Vagina (tissue), 2 donors: ENCODE measurements at regions not wholly inside any gene's neighbourhood (a gene's known extent, or its start where the extent isn't known, plus 50 kb on each side); places are given as distances from the start of the nearest gene placed in this dataset.

ENCODE experiments used
- POLR2A ChIP-seq, 2 donors: fragments of 450-650 bp; IDR thresholded peaks; one replicate each; pipeline ENCODE4 v1.6.1; 2017; ENCODE audit warnings: antibody characterized with exemption in 2 of 2, mild to moderate bottlenecking in 2 of 2, moderate library complexity in 2 of 2
- POLR2AphosphoS5 ChIP-seq, 2 donors: sonication (generic); formaldehyde crosslinking; IDR thresholded peaks; one replicate each; pipeline ENCODE4 v1.9.0; 2017; ENCODE audit warnings: antibody characterized with exemption in 2 of 2, mild to moderate bottlenecking in 2 of 2, low read depth in 1 of 2; ENCODE audit not compliant: insufficient read depth in 1 of 2
- TF ChIP-seq, protein P1 (sequence below), 3 experiments: fragments of 450-650 bp in 2 of 3; fragments of 200-600 bp in 1 of 3; sonication (generic) in 1 of 3; IDR thresholded peaks; one replicate each; pipeline ENCODE4 v1.5.1; 2017 to 2019; ENCODE audit warnings: antibody characterized with exemption in 3 of 3, mild to moderate bottlenecking in 2 of 3, moderate library complexity in 2 of 3

DNA sequence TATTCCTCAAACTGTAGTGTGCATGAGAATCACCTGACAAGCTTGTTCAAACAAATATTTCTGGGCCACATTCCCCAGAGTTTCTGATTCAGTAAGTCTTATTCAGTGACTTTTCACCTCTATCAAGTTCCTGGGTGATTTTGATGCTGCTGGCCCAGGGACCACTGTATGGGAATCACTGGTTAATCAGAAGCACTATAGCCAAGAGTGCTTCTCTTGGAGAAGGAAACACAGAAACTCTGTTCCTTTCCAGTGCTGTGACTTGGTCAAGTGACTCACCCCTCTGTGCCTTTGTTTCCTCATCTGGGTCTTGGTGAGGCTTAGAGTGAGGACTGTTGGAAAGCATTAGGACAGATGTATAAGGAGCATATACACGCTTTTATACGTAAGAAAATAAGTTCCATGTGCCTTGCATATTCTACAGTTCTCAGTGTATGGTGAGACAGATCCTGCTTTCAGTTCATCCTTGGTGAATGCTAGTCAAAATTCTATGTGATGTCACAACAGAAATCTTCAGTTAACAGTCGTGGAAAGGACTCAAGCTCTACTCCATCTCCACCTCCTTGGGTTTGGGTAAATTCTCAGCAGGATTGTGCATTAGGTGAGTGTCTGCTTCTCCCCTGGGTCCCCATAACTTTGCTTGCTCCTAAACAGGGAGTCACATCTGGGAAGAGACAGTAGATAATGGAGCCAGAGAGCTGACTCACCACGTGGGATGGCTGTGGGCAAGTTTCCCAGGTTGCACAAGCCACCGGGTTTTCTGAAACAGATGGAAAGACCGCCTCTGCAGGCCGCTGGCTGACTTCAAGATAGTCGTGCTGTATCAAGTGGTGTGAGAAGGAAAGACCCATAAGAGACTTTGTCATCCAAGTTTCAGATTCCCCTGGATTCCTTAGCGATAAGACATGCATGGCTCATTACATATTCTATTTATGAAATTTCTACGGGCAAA is 117.0 kb downstream of the NXNL2 start:
- TF ChIP-seq, protein P1, sequence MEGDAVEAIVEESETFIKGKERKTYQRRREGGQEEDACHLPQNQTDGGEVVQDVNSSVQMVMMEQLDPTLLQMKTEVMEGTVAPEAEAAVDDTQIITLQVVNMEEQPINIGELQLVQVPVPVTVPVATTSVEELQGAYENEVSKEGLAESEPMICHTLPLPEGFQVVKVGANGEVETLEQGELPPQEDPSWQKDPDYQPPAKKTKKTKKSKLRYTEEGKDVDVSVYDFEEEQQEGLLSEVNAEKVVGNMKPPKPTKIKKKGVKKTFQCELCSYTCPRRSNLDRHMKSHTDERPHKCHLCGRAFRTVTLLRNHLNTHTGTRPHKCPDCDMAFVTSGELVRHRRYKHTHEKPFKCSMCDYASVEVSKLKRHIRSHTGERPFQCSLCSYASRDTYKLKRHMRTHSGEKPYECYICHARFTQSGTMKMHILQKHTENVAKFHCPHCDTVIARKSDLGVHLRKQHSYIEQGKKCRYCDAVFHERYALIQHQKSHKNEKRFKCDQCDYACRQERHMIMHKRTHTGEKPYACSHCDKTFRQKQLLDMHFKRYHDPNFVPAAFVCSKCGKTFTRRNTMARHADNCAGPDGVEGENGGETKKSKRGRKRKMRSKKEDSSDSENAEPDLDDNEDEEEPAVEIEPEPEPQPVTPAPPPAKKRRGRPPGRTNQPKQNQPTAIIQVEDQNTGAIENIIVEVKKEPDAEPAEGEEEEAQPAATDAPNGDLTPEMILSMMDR (IDR thresholded peaks at IDR 0.05) = no peak
- TF ChIP-seq POLR2AphosphoS5 (IDR thresholded peaks at IDR 0.05; ENCODE audit: insufficient read depth in 1 of 2, low read depth in 1 of 2) (peak; percentile 50 to 62), POLR2A (IDR thresholded peaks at IDR 0.05) (no peak)
